ENCODE measurements at regions not wholly inside any gene's neighbourhood (a gene's known extent, or its start where the extent isn't known, plus 50 kb on each side); places are given as distances from the start of the nearest gene placed in this dataset.

DNA sequence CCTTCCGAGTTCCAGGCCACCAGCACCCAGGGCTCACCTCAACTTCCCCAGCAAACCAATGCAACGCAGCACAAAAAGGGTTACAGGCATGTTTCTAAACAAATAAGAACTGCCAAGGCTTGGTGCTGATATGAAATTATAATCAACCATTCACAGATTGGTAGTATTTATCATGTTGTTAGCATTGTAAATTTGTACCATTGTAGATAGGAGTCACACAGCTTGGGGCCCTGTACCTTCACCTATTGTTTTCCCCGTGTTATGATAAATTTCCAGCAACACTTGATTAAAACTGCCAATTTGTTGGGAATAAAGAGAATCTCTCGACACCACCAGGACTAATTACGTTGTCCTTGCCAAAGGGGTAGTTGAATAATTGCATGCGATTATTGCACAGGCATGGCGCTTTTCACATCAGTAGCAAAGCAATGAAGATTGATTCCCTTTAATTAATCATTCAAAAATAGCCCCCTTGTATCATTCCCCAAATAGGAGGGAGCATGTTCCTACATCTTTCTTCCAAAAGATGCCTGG, 454.1 kb downstream of the ZNF608 start:
- TF ChIP-seq POLR2AphosphoS5 (IDR thresholded peaks at IDR 0.05; ENCODE audit: borderline replicate concordance, low read depth, low read length) (no peak), EZH2 (IDR thresholded peaks at IDR 0.05) (no peak), FOXP2 (optimal IDR thresholded peaks at IDR 0.05; ENCODE audit: control extremely low read depth, extremely low read length, insufficient read depth) (no peak)
